Right lobe of liver (tissue), 4 donors: ENCODE measurements at regions not wholly inside any gene's neighbourhood (a gene's known extent, or its start where the extent isn't known, plus 50 kb on each side); places are given as distances from the start of the nearest gene placed in this dataset.

Source experiments
- CTCF ChIP-seq, 4 donors: fragments of 200-600 bp in 3 of 4; fragments of 450-650 bp in 1 of 4; IDR thresholded peaks; one replicate each; pipeline versions ENCODE4 v1.5.1 to v1.8.0; 2016 to 2022; ENCODE audit warnings: antibody characterized with exemption in 4 of 4, mild to moderate bottlenecking in 2 of 4
- POLR2A ChIP-seq: fragments of 450-650 bp; IDR thresholded peaks from one replicate; pipeline ENCODE4 v1.6.1; 2017; ENCODE audit warnings: antibody characterized with exemption, mild to moderate bottlenecking
- donor health status: DM: no; HTN: no; CAD: no.
- donor health status: DM: no; HTN: no; CAD: no.
- donor health status: DM: no; HTN: yes; CAD: no.

GRCh38 chr12:118741194-118741593, 240.1 kb upstream of the SRRM4 start:
- TF ChIP-seq CTCF (IDR thresholded peaks at IDR 0.05) = no peak
- TF ChIP-seq POLR2A = no peak
